WTC11 (cell line): ENCODE measurements at regions not wholly inside any gene's neighbourhood (a gene's known extent, or its start where the extent isn't known, plus 50 kb on each side); places are given as distances from the start of the nearest gene placed in this dataset.

ENCODE experiments used
- ATAC-seq: fragments of 200-7000 bp; cut with Tn5 transposase; 2 replicates; pipeline ENCODE4 v1.10.0; 2021; ENCODE audit warnings: mild to moderate bottlenecking, moderate library complexity
- CTCF ChIA-PET: fragments of 300-600 bp; sonication (Branson Sonifier 250); formaldehyde crosslinking; loops from one replicate; lab custom pipeline; 2021; ENCODE audit warnings: antibody characterized with exemption; lab: Charles Lee
- POLR2A ChIA-PET: fragments of 350-600 bp; sonication (Branson Sonifier 250); formaldehyde crosslinking; loops from one replicate; lab custom pipeline; 2021; ENCODE audit warnings: antibody characterized with exemption; lab: Charles Lee
- DNase-seq: peaks from one replicate; pipeline ENCODE4 v3.0.0; 2021; ENCODE audit warnings: low spot score
- H3K27ac Mint-ChIP-seq: 2 replicates; pipeline ENCODE4 v1.8.0; 2021; ENCODE audit warnings: mixed read lengths
- H3K27me3 Mint-ChIP-seq: 2 replicates; pipeline ENCODE4 v1.8.0; 2021; ENCODE audit warnings: low read depth, mild to moderate bottlenecking, moderate library complexity, mixed read lengths
- H3K36me3 Mint-ChIP-seq: 2 replicates; pipeline ENCODE4 v1.8.0; 2021; ENCODE audit warnings: mixed read lengths
- H3K4me1 Mint-ChIP-seq: 2 replicates; pipeline ENCODE4 v1.8.0; 2022; ENCODE audit warnings: mixed read lengths
- H3K4me3 Mint-ChIP-seq: 2 replicates; pipeline ENCODE4 v1.8.0; 2021; ENCODE audit warnings: mild to moderate bottlenecking, moderate library complexity, mixed read lengths
- H3K9me3 Mint-ChIP-seq: 2 replicates; pipeline ENCODE4 v1.8.0; 2021; ENCODE audit warnings: mixed read lengths
- AFF4 ChIP-seq: sonication (generic); formaldehyde crosslinking; IDR thresholded peaks from 2 replicates; pipeline ENCODE4 v1.8.1; 2023; ENCODE audit warnings: mild to moderate bottlenecking, missing genetic modification reagents, borderline replicate concordance
- ARID4B ChIP-seq: sonication (generic); formaldehyde crosslinking; IDR thresholded peaks from 2 replicates; pipeline ENCODE4 v1.8.0; 2023; ENCODE audit warnings: missing genetic modification reagents, mild to moderate bottlenecking, borderline replicate concordance
- ATF3 ChIP-seq: sonication (generic); formaldehyde crosslinking; conservative IDR thresholded peaks from 2 replicates; pipeline ENCODE4 v1.8.1; 2022; ENCODE audit warnings: mild to moderate bottlenecking, missing genetic modification reagents
- CREM ChIP-seq: sonication (generic); formaldehyde crosslinking; IDR thresholded peaks from 2 replicates; pipeline ENCODE4 v1.8.1; 2022; ENCODE audit warnings: mild to moderate bottlenecking, missing genetic modification reagents, moderate library complexity
- EMX1 ChIP-seq: fragments of 250-450 bp; sonication (Bioruptor Pico); IDR thresholded peaks from 2 replicates; pipeline ENCODE4 v1.8.0; 2021; ENCODE audit warnings: mild to moderate bottlenecking
- ESRRA ChIP-seq: sonication (generic); formaldehyde crosslinking; IDR thresholded peaks from 2 replicates; pipeline ENCODE4 v1.8.1; 2022; ENCODE audit warnings: mild to moderate bottlenecking, missing genetic modification reagents, borderline replicate concordance
- FOXJ3 ChIP-seq: sonication (generic); formaldehyde crosslinking; IDR thresholded peaks from 2 replicates; pipeline ENCODE4 v1.9.0; 2021; ENCODE audit warnings: missing genetic modification reagents, mild to moderate bottlenecking, borderline replicate concordance
- FOXP4 ChIP-seq: sonication (generic); formaldehyde crosslinking; IDR thresholded peaks from 2 replicates; pipeline ENCODE4 v1.8.0; 2022; ENCODE audit warnings: mild to moderate bottlenecking, missing genetic modification reagents
- GRHL2 ChIP-seq: fragments of 250-450 bp; sonication (Bioruptor Pico); IDR thresholded peaks from 2 replicates; pipeline ENCODE4 v1.8.0; 2022; ENCODE audit warnings: mild to moderate bottlenecking, moderate library complexity; ENCODE audit not compliant: insufficient replicate concordance, severe bottlenecking
- HMGA2 ChIP-seq: fragments of 250-450 bp; sonication (Bioruptor Pico); IDR thresholded peaks from 2 replicates; pipeline ENCODE4 v1.4.0; 2021; ENCODE audit warnings: mild to moderate bottlenecking, moderate library complexity
- HMGXB4 ChIP-seq: sonication (generic); formaldehyde crosslinking; IDR thresholded peaks from 2 replicates; pipeline ENCODE4 v1.8.1; 2023; ENCODE audit warnings: mild to moderate bottlenecking, moderate library complexity, missing genetic modification reagents
- NFE2L1 ChIP-seq: sonication (generic); formaldehyde crosslinking; IDR thresholded peaks from 2 replicates; pipeline ENCODE4 v1.8.1; 2023; ENCODE audit warnings: missing genetic modification reagents
- NR1H2 ChIP-seq: sonication (generic); formaldehyde crosslinking; IDR thresholded peaks from 2 replicates; pipeline ENCODE4 v1.9.0; 2021; ENCODE audit warnings: mild to moderate bottlenecking, moderate library complexity, missing genetic modification reagents
- NR2C2 ChIP-seq: sonication (generic); formaldehyde crosslinking; IDR thresholded peaks from 2 replicates; pipeline ENCODE4 v1.8.0; 2022; ENCODE audit warnings: mild to moderate bottlenecking, missing genetic modification reagents
- RELA ChIP-seq: sonication (generic); formaldehyde crosslinking; IDR thresholded peaks from 2 replicates; pipeline ENCODE4 v1.8.1; 2022; ENCODE audit warnings: missing genetic modification reagents, mild to moderate bottlenecking, borderline replicate concordance
- TCF7 ChIP-seq: sonication (generic); formaldehyde crosslinking; IDR thresholded peaks from 2 replicates; pipeline ENCODE4 v1.8.0; 2022; ENCODE audit warnings: mild to moderate bottlenecking, low read depth, missing genetic modification reagents, moderate library complexity
- ZNF219 ChIP-seq: sonication (generic); formaldehyde crosslinking; IDR thresholded peaks from 2 replicates; pipeline ENCODE4 v1.8.0; 2023; ENCODE audit warnings: missing genetic modification reagents, mild to moderate bottlenecking, borderline replicate concordance
- ZNF416 ChIP-seq: fragments of 250-450 bp; sonication (Bioruptor Pico); IDR thresholded peaks from 2 replicates; pipeline ENCODE4 v1.9.0; 2021; ENCODE audit warnings: mild to moderate bottlenecking, inconsistent platforms
- ZNF423 ChIP-seq: fragments of 250-450 bp; sonication (Bioruptor Pico); IDR thresholded peaks from 2 replicates; pipeline ENCODE4 v2.1.2; 2022; ENCODE audit warnings: mild to moderate bottlenecking, moderate library complexity

GRCh38 chr2:780581-780980 lies 103.4 kb upstream of the TMEM18 start:
- CTCF ChIA-PET = no interaction called here
- Mint-ChIP-seq H3K36me3 (0 out of 2 replicates have a peak, but pooled peaks cover 2% of the 10 kb centered on the region), H3K9me3 (peaks cover 11% of the 10 kb centered on the region), H3K27ac (no peak overlapping the region), H3K4me1 (peaks cover 33% of the 10 kb centered on the region), H3K4me3 (no peak overlapping the region), H3K27me3 (peaks cover 15% of the 10 kb centered on the region)
- no peak for TF ChIP-seq ESRRA (CRISPR knock-in tag)
- no peak for TF ChIP-seq EMX1 (CRISPR knock-in tag)
- TF ChIP-seq AFF4 = no peak
- TF ChIP-seq ZNF423 (CRISPR knock-in tag) = no peak
- no peak for TF ChIP-seq ARID4B (CRISPR knock-in tag)
- no peak for TF ChIP-seq ZNF219
- TF ChIP-seq FOXP4 (CRISPR knock-in tag) = no peak
- no peak for TF ChIP-seq RELA (CRISPR knock-in tag)
- TF ChIP-seq NR1H2 (CRISPR knock-in tag) = no peak
- TF ChIP-seq ZNF416 (CRISPR knock-in tag) = no peak
- TF ChIP-seq CREM (CRISPR knock-in tag) = no peak
- TF ChIP-seq GRHL2 = no peak
- no peak for TF ChIP-seq TCF7
- TF ChIP-seq NR2C2 = no peak
- TF ChIP-seq HMGXB4 (CRISPR knock-in tag) = no peak
- TF ChIP-seq FOXJ3 (CRISPR knock-in tag) = no peak
- TF ChIP-seq NFE2L1 (CRISPR knock-in tag) = no peak
- no peak for TF ChIP-seq HMGA2 (CRISPR knock-in tag)
- no peak for TF ChIP-seq ATF3 (CRISPR knock-in tag)
- DNase-seq = no peak
- ATAC-seq = no peak
- POLR2A ChIA-PET = no interaction called here
